A549 (cell line): ENCODE measurements at regions not wholly inside any gene's neighbourhood (a gene's known extent, or its start where the extent isn't known, plus 50 kb on each side); places are given as distances from the start of the nearest gene placed in this dataset.

Source experiments
- ATAC-seq, 2 experiments: fragments of 200-7000 bp in 1 of 2; fragments of >200 bp in 1 of 2; cut with Nextera tagmentation in 1 of 2; cut with Tn5 transposase in 1 of 2; 3 replicates each; pipeline versions ENCODE4 v1.8.0 to v1.9.1; 2018 to 2020; ENCODE audit warnings: mild to moderate bottlenecking in 1 of 2, moderate library complexity in 1 of 2
- CTCF ChIA-PET: fragments of 300-600 bp; sonication (Branson Sonifier 250); formaldehyde crosslinking; extraction: SDS; loops from one replicate; lab custom pipeline; 2021; ENCODE audit warnings: antibody characterized with exemption, inconsistent platforms; lab: Yijun Ruan, JAX
- POLR2A ChIA-PET: fragments of 350-600 bp; formaldehyde crosslinking; extraction: SDS; loops from one replicate; lab custom pipeline; 2021; ENCODE audit warnings: antibody characterized with exemption, inconsistent platforms; lab: Yijun Ruan, JAX
- DNase-seq, 2 experiments: peaks; one replicate each; pipeline versions ENCODE4 v3.0.0 to v3.0.0-alpha.2; 2011 to 2016; ENCODE audit warnings: low read depth in 1 of 2, low spot score in 1 of 2
- FAIRE-seq: peaks from 2 replicates; lab custom pipeline; 2011; peaks lifted over from hg19 to GRCh38; lab: Jason Lieb, UNC
- H3K27ac ChIP-seq, 2 experiments: fragments of >200 bp; sonication (Bioruptor Twin); formaldehyde crosslinking; 3 replicates each; pipeline ENCODE4 v1.5.1; 2016 to 2017
- H3K4me1 ChIP-seq: fragments of >200 bp; sonication (Bioruptor Twin); formaldehyde crosslinking; 3 replicates; pipeline ENCODE4 v1.6.1; 2016
- H3K4me2 ChIP-seq: fragments of >200 bp; sonication (Bioruptor Twin); formaldehyde crosslinking; 3 replicates; pipeline ENCODE4 v1.6.1; 2016
- H3K4me3 ChIP-seq: fragments of >200 bp; sonication (Bioruptor Twin); formaldehyde crosslinking; 3 replicates; pipeline ENCODE4 v1.5.1; 2016
- H3K9me3 ChIP-seq: fragments of >200 bp; sonication (Bioruptor Twin); formaldehyde crosslinking; 3 replicates; pipeline ENCODE4 v1.6.1; 2016
- BHLHE40 ChIP-seq: IDR thresholded peaks from 2 replicates; pipeline ENCODE4 v1.6.1; 2012; ENCODE audit warnings: low read depth, low read length, inconsistent platforms
- ESRRA ChIP-seq: fragments of 150-350 bp; IDR thresholded peaks from 2 replicates; pipeline ENCODE4 v1.6.1; 2014; ENCODE audit warnings: mild to moderate bottlenecking, low read length, borderline replicate concordance
- FOSB ChIP-seq: fragments of 250-450 bp; sonication (Bioruptor Pico); IDR thresholded peaks from 2 replicates; pipeline ENCODE4 v1.5.0; 2020; ENCODE audit warnings: mild to moderate bottlenecking, moderate library complexity
- GATA3 ChIP-seq: IDR thresholded peaks from 2 replicates; pipeline ENCODE4 v1.6.1; 2012; ENCODE audit warnings: borderline replicate concordance
- HDAC2 ChIP-seq: fragments of 200-600 bp; sonication (generic); IDR thresholded peaks from 2 replicates; pipeline ENCODE4 v1.6.1; 2016
- HEYL ChIP-seq: fragments of 250-450 bp; sonication (Bioruptor Pico); IDR thresholded peaks from 2 replicates; pipeline ENCODE4 v1.8.0; 2021; ENCODE audit warnings: mild to moderate bottlenecking, moderate library complexity
- HOXB13 ChIP-seq: fragments of 250-450 bp; sonication (Bioruptor Pico); IDR thresholded peaks from 2 replicates; pipeline ENCODE4 v1.5.0; 2020; ENCODE audit warnings: low read depth, mild to moderate bottlenecking, moderate library complexity
- HOXB5 ChIP-seq: fragments of 250-450 bp; sonication (Bioruptor Pico); IDR thresholded peaks from 2 replicates; pipeline ENCODE4 v1.5.0; 2020; ENCODE audit warnings: mild to moderate bottlenecking, moderate library complexity
- JUNB ChIP-seq: fragments of >200 bp; sonication (Bioruptor Twin); formaldehyde crosslinking; IDR thresholded peaks from 2 replicates; pipeline ENCODE4 v1.6.1; 2016
- KDM1A ChIP-seq: fragments of 200-600 bp; sonication (generic); IDR thresholded peaks from 2 replicates; pipeline ENCODE4 v1.6.1; 2016; ENCODE audit warnings: low read depth, mild to moderate bottlenecking
- NFE2L2 ChIP-seq: fragments of 150-350 bp; conservative IDR thresholded peaks from 2 replicates; pipeline ENCODE4 v1.6.1; 2014; ENCODE audit warnings: low read length
- PHF8 ChIP-seq: fragments of 200-600 bp; sonication (generic); IDR thresholded peaks from 2 replicates; pipeline ENCODE4 v1.6.1; 2016; ENCODE audit warnings: low read depth, mild to moderate bottlenecking, antibody characterized with exemption, moderate library complexity, borderline replicate concordance
- POLR2AphosphoS2 ChIP-seq: conservative IDR thresholded peaks from 2 replicates; pipeline ENCODE4 v1.6.1; 2012; ENCODE audit warnings: low read length, improper control_type of control experiment, inconsistent platforms
- RCOR1 ChIP-seq: fragments of 150-350 bp; IDR thresholded peaks from 2 replicates; pipeline ENCODE4 v1.6.1; 2014; ENCODE audit warnings: antibody characterized with exemption, low read length, low read depth
- RNF2 ChIP-seq: fragments of 200-600 bp; sonication (generic); IDR thresholded peaks from 2 replicates; pipeline ENCODE4 v1.6.1; 2016; ENCODE audit warnings: low read depth, mild to moderate bottlenecking, antibody characterized with exemption, moderate library complexity, borderline replicate concordance
- TFCP2L1 ChIP-seq: fragments of 250-450 bp; sonication (Bioruptor Pico); IDR thresholded peaks from 2 replicates; pipeline ENCODE4 v1.5.0; 2021; ENCODE audit warnings: mild to moderate bottlenecking
- TP53 ChIP-seq: fragments of 250-450 bp; sonication (Bioruptor Pico); IDR thresholded peaks from 2 replicates; pipeline ENCODE4 v1.5.0; 2021; ENCODE audit warnings: mild to moderate bottlenecking, moderate library complexity
- ZC3H11A ChIP-seq: fragments of 450-650 bp; IDR thresholded peaks from 2 replicates; pipeline ENCODE4 v1.6.1; 2014; ENCODE audit warnings: antibody characterized with exemption, mild to moderate bottlenecking
- ZFP36 ChIP-seq: fragments of 450-650 bp; IDR thresholded peaks from 2 replicates; pipeline ENCODE4 v1.6.1; 2014; ENCODE audit warnings: borderline replicate concordance; ENCODE audit not compliant: partially characterized antibody
- ZSCAN20 ChIP-seq: fragments of 250-450 bp; sonication (Bioruptor Pico); IDR thresholded peaks from 2 replicates; pipeline ENCODE4 v1.8.0; 2022; ENCODE audit warnings: mild to moderate bottlenecking, moderate library complexity
- WGBS: methylation state at CpG from one replicate; pipeline ENCODE4 v1.1.6; 2017; ENCODE audit errors: missing lambda C conversion rate; 5-methylcytosine and 5-hydroxymethylcytosine counted together
- TF ChIP-seq, protein P1 (sequence below): fragments of >200 bp; sonication (Bioruptor Twin); formaldehyde crosslinking; IDR thresholded peaks from 3 replicates; pipeline ENCODE4 v1.6.1; 2016
- TF ChIP-seq, protein P2 (sequence below): IDR thresholded peaks from 2 replicates; pipeline ENCODE4 v1.6.1; 2012
- TF ChIP-seq, protein P3 (sequence below): fragments of 250-450 bp; sonication (Bioruptor Pico); IDR thresholded peaks from 2 replicates; pipeline ENCODE4 v1.5.0; 2021; ENCODE audit warnings: mild to moderate bottlenecking, moderate library complexity, borderline replicate concordance

DNA sequence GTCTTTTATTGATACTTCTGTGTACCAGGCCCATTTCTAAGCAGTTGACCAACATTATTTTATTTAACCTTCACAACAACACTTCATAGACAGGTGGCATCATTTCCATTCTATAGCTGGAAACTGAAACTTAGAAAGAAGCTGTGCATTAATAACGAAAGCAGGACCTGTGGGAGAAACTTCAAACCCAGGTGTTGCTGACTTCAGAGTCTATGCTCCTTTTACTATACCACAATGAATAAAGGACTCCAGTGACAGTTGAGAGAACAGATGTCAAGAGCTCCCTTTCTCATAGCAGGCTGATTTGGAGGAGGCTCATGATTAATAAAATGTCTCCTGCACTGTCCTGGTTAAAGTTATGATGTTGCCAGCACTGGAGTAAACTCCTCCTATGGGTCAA is 56.6 kb upstream of the POU3F2 start:
- no peak for FAIRE-seq
- Histone ChIP-seq H3K4me3 (no peak overlapping the region), H3K9me3 (no peaks in the 10 kb centered on the region), H3K27ac (no peak overlapping the region), H3K4me2 (no peak overlapping the region), H3K4me1 (no peaks in the 10 kb centered on the region)
- ChIA-PET CTCF (interaction anchor here (1.5 kb wide), 1 partner anchor 342 kb away, joined by 5 read pairs; no protein-coding TSS in a partner anchor), POLR2A (no interaction called here)
- ATAC-seq: no peak
- 0% methylated on average over 1 of the region's 1 CpG for WGBS
- no peak for TF ChIP-seq RNF2
- TF ChIP-seq, protein P1, sequence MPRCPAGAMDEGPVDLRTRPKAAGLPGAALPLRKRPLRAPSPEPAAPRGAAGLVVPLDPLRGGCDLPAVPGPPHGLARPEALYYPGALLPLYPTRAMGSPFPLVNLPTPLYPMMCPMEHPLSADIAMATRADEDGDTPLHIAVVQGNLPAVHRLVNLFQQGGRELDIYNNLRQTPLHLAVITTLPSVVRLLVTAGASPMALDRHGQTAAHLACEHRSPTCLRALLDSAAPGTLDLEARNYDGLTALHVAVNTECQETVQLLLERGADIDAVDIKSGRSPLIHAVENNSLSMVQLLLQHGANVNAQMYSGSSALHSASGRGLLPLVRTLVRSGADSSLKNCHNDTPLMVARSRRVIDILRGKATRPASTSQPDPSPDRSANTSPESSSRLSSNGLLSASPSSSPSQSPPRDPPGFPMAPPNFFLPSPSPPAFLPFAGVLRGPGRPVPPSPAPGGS: no peak
- TF ChIP-seq KDM1A: no peak
- no peak for DNase-seq

DNA sequence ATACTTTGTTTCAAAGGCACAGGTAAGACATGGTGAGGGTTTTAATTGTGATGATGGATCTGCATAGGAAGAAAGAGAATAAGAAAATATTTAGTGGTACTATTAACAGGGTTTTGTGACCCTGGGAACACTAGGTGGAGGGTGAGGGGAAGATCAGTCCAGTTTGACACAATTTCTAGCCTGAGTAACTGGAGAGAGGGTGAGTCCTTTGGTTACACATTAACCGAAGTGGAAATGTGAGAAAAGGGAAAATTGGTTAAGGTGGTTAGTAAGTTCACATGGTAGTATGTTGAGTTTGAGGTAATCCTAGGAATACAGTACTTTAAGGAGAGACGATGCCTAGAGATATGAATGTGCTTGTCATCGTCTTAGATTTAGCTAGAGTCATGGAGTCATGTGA is 54.8 kb upstream of the POU3F2 start:
- H3K9me3 ChIP-seq: no peaks in the 10 kb centered on the region
- 28% methylated on average over 3 of the region's 3 CpGs for WGBS
- TF ChIP-seq, protein P2, sequence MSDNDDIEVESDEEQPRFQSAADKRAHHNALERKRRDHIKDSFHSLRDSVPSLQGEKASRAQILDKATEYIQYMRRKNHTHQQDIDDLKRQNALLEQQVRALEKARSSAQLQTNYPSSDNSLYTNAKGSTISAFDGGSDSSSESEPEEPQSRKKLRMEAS: no peak
- TF ChIP-seq ESRRA (no peak), HEYL (no peak), HDAC2 (no peak), HOXB5 (CRISPR knock-in tag) (no peak), TP53 (CRISPR knock-in tag) (no peak), BHLHE40 (no peak), TFCP2L1 (CRISPR knock-in tag) (no peak), NFE2L2 (no peak), HOXB13 (CRISPR knock-in tag) (no peak), ZC3H11A (no peak), POLR2AphosphoS2 (no peak), GATA3 (no peak), PHF8 (no peak), FOSB (CRISPR knock-in tag) (no peak)
- TF ChIP-seq, all 56 proteins: peak for 0
- H3K4me3 ChIP-seq: no peak overlapping the region
- no peak for FAIRE-seq
- ChIA-PET POLR2A (no interaction called here), CTCF (no interaction called here)
- ATAC-seq: no peak
- no peak overlapping the region for H3K27ac ChIP-seq
- H3K4me2 ChIP-seq: no peak overlapping the region
- no peak for DNase-seq
- no peaks in the 10 kb centered on the region for H3K4me1 ChIP-seq

DNA sequence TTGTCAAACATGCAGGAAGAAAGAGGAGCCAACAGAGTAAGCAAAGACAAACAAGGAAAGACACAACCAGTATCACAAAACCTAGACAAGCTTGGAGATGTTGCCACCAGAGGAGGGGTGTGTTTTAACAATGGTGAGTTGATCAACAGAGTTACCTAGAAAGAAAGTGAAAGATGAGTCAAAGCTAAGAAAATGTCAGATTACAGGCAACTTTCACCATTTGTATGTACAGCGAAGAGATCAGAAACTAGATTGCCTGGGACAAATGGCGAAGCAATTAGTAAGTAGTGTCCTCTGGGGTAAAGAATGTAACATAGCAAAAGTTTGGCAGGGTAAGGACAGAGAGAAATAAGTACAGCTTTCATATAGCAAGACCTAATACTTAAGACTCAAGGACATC is 51.6 kb upstream of the POU3F2 start:
- no peak overlapping the region for H3K4me3 ChIP-seq
- no peak overlapping the region for H3K4me2 ChIP-seq
- POLR2A ChIA-PET: no interaction called here
- no peak for DNase-seq
- H3K27ac ChIP-seq: no peak overlapping the region
- ATAC-seq: no peak
- no peaks in the 10 kb centered on the region for H3K9me3 ChIP-seq
- no peak for TF ChIP-seq ZSCAN20 (CRISPR knock-in tag)
- TF ChIP-seq, protein P2: no peak
- no peak for TF ChIP-seq RCOR1
- TF ChIP-seq GATA3: no peak
- TF ChIP-seq PHF8: no peak
- TF ChIP-seq HEYL: no peak
- no peak for TF ChIP-seq ZFP36
- TF ChIP-seq JUNB: no peak
- TF ChIP-seq, protein P3, sequence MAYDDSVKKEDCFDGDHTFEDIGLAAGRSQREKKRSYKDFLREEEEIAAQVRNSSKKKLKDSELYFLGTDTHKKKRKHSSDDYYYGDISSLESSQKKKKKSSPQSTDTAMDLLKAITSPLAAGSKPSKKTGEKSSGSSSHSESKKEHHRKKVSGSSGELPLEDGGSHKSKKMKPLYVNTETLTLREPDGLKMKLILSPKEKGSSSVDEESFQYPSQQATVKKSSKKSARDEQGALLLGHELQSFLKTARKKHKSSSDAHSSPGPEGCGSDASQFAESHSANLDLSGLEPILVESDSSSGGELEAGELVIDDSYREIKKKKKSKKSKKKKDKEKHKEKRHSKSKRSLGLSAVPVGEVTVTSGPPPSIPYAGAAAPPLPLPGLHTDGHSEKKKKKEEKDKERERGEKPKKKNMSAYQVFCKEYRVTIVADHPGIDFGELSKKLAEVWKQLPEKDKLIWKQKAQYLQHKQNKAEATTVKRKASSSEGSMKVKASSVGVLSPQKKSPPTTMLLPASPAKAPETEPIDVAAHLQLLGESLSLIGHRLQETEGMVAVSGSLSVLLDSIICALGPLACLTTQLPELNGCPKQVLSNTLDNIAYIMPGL: no peak
- no peaks in the 10 kb centered on the region for H3K4me1 ChIP-seq
- no peak for FAIRE-seq
- WGBS: 0% methylated on average over 2 of the region's 2 CpGs
- CTCF ChIA-PET: no interaction called here
